GM13976 (cell line): ENCODE measurements at regions not wholly inside any gene's neighbourhood (a gene's known extent, or its start where the extent isn't known, plus 50 kb on each side); places are given as distances from the start of the nearest gene placed in this dataset.

ENCODE experiments used
- DNase-seq: peaks from one replicate; pipeline ENCODE4 v3.0.0; 2012; ENCODE audit warnings: low spot score
- in situ Hi-C: fragments of 300-500 bp; cut with MboI; formaldehyde crosslinking; loops from one replicate; pipeline ENCODE4 v1.12.0; 2022; ENCODE audit warnings: low sequenced_read_pairs, mixed read lengths, inconsistent platforms; ENCODE audit not compliant: unreplicated experiment
- TF ChIP-seq, protein P1 (sequence below): IDR thresholded peaks from 2 replicates; pipeline ENCODE4 v1.5.1; 2012; ENCODE audit warnings: borderline replicate concordance, mild to moderate bottlenecking; ENCODE audit not compliant: insufficient read depth; ENCODE audit errors: extremely low read depth, missing control alignments, control extremely low read depth

DNA sequence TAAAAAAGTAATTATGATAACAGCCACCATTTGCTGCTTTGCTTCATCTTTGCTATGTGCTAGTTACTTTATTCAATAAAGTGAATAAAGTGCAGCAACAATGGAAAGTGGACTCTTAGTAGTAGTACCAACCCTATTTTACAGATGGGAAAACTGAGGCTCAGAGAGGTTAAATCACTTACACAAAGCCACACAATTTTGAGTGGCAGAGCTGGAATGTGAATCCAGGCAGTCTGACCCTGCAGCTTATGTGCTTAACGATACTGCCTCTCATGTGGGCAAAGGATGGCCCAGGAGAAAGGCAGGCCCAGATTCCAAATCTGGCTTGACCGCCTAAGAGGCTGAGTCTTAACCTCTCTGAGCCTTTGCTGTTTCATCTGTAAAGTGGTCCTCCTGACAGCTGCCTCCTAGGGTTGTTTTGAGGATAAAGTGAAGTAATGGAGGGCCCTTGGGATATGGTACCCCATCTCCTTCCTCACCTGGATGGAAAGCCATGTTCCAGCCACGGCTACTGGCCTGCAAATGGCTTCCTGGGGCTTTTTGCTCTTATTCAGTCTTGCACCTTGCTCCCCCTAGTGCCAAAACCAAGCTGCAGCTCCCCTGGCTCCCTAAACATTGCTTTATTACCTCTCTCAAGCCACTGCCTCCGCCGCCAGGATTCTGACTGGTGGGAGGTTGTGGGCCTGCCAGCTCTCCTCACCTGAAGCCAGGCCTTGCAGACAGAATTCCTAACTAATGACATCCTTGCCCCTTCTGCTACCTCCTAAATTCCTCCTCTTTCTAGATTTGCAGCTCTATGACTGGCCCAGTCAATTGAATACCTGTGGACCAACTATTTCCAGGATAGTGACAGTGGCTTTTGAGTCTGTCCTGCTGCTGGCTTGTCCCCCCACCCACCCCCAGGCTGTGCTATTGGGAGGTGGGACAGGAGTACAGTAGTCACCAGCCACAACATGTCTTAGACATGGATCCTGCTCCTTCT, 283.3 kb upstream of the PWP1 start:
- in situ Hi-C loops: loop anchor here (10.0 to 25.0 kb wide), 2 partner anchors 210 to 268 kb away; no protein-coding TSS in a partner anchor
- TF ChIP-seq, protein P1, sequence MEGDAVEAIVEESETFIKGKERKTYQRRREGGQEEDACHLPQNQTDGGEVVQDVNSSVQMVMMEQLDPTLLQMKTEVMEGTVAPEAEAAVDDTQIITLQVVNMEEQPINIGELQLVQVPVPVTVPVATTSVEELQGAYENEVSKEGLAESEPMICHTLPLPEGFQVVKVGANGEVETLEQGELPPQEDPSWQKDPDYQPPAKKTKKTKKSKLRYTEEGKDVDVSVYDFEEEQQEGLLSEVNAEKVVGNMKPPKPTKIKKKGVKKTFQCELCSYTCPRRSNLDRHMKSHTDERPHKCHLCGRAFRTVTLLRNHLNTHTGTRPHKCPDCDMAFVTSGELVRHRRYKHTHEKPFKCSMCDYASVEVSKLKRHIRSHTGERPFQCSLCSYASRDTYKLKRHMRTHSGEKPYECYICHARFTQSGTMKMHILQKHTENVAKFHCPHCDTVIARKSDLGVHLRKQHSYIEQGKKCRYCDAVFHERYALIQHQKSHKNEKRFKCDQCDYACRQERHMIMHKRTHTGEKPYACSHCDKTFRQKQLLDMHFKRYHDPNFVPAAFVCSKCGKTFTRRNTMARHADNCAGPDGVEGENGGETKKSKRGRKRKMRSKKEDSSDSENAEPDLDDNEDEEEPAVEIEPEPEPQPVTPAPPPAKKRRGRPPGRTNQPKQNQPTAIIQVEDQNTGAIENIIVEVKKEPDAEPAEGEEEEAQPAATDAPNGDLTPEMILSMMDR: peak; percentile 51
- peak; percentile 57 for DNase-seq

DNA sequence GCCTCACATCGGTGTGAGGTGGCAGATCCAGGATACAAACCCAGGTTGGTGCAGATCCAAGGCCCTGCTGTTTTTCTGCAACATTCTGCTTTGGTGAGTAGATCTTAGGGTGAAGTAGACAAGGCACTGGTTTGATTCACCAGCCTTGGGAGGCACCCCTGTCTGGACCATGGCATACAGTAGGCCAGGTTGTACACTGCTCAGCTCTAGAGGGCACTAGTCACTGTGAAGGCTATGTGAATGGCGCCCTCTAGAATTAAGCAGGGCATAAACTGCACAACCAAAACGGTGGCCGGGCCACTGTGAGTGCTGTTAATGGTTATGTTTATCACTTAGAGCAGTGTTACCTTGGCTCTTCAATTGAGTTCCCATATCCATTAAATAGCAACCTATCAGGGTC, 280.6 kb upstream of the PWP1 start:
- peak; percentile 40 for DNase-seq
- TF ChIP-seq, protein P1: peak; percentile 57
- in situ Hi-C loops: loop anchor here (10.0 to 25.0 kb wide), 2 partner anchors 207 to 270 kb away; no protein-coding TSS in a partner anchor

DNA sequence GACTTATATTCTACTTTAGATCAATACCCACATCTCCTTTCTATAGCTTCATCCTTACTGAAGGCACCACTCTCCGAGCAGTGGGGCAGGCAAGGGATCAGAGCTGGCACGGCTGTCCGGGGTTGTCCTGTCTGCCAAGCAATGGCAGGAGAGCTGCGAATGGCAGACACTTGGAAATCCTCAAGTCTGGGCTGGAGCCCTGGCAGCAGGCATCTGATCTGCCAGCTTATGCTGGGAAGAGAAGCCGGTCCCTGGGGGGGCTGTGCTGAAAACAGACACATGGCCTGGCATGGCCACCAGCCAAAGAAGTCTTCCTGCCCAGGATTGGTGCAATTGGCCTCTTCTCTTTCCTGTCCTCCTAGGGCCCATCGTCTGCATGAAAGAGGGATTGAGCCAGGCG, 280.2 kb upstream of the PWP1 start:
- TF ChIP-seq, protein P1: no peak
- in situ Hi-C loops: loop anchor here (10.0 to 25.0 kb wide), 2 partner anchors 207 to 271 kb away; no protein-coding TSS in a partner anchor

DNA sequence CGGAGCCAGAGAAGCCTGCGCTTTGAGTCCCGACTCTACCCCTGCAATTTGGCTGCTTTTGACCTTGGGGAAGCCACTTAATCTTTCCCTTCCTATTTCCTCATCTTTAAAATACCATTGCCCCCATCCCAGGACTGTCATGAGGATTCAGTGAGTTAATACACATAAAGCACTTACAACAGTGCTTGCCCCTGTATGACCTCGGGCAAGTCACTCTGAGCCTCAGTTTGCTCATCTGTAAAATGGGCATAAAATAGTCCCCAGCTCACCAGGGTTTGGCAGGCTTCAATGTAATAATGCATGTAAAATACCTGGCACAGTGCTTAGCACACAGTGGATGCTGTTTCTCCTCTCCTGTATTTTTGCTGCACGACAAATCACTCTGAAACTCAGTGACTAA, 278.7 kb upstream of the PWP1 start:
- in situ Hi-C loops: loop anchor here (10.0 to 25.0 kb wide), 2 partner anchors 205 to 272 kb away; no protein-coding TSS in a partner anchor
- TF ChIP-seq, protein P1: no peak
- no peak for DNase-seq

More for the DNA sequence above, 280.2 kb upstream of the PWP1 start:
- no peak for DNase-seq

DNA sequence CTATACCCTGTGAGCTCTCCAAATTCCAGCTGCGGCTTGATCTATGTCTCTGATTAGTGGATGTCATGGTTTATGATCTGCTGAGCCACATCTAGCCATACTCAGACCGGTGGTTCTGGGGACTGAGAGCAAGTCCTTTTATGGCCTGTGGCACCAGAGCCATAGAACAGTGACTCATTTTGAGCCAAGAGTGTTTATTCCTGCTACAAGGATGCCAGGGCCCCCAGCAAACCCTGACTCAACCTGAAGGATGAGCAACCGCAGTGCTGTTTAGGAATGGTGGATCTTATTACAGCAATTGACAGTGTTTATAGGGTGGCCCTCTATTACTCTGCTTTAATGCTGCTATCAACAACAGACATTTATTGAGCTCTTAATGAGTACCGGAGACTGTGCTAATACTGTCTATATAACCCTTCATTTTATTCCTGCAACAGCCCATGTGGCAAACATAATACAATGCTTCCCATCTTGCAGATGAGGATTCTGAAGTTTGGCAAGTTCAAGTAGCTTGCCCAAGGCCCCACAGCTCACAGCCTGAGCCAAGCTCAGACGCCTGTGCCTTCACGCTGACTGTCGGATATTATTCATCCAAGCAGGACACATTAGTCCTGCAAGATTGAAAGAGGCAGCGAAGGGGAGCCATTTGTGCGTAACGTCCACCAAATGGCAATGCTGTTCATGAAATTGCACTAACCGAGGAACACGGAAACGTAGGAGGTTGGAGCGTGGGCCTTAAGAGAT, 273.6 kb upstream of the PWP1 start:
- DNase-seq: no peak
- TF ChIP-seq, protein P1: no peak
- in situ Hi-C loops: loop anchor here (25.0 kb wide), 1 partner anchor 200 kb away; no protein-coding TSS in a partner anchor

DNA sequence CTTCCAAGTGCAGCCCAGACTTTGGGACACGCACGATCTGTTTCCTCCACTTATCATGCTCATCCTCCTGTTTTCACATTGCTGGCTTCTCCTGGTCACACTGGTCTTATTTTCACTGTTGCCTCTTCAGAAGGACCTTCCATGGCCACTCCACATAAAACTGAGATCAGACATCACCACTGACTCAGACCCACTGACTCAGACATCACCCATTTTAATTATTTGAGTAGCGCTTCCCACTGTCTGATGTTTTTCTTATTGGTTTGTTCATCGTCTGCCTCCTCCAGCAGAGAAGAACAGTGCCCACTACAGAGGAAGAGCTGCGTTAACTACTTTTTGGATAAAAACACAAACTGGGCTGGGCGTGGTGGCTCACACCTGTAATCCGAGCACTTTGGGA, 270.5 kb upstream of the PWP1 start:
- in situ Hi-C loops: loop anchor here (25.0 kb wide), 1 partner anchor 197 kb away; no protein-coding TSS in a partner anchor
- DNase-seq: no peak
- TF ChIP-seq, protein P1: no peak
